H1 (cell line): ENCODE measurements at regions not wholly inside any gene's neighbourhood (a gene's known extent, or its start where the extent isn't known, plus 50 kb on each side); places are given as distances from the start of the nearest gene placed in this dataset.

Source experiments
- CTCF ChIA-PET: fragments of 300-600 bp; sonication (Branson Sonifier 250); formaldehyde crosslinking; loops from one replicate; lab custom pipeline; 2021; ENCODE audit not compliant: partially characterized antibody; lab: Charles Lee
- POLR2A ChIA-PET: fragments of 300-600 bp; sonication (Branson Sonifier 250); formaldehyde crosslinking; loops from one replicate; lab custom pipeline; 2021; ENCODE audit warnings: inconsistent platforms; ENCODE audit not compliant: partially characterized antibody; lab: Charles Lee
- DNase-seq, 2 experiments: peaks; one replicate each; pipeline versions ENCODE4 v3.0.0 to v3.0.0-alpha.2; 2010 to 2022; ENCODE audit warnings: low spot score in 2 of 2, low read depth in 1 of 2, mixed read lengths in 1 of 2
- FAIRE-seq: peaks from 2 replicates; lab custom pipeline; 2011; peaks lifted over from hg19 to GRCh38; lab: Jason Lieb, UNC
- H2AFZ ChIP-seq: 2 replicates; pipeline ENCODE4 v1.8.1; 2012; ENCODE audit warnings: low read length, inconsistent platforms
- H2AK5ac ChIP-seq: 2 replicates; pipeline ENCODE4 v1.6.1; 2013; ENCODE audit warnings: low read depth, low read length
- H2BK120ac ChIP-seq: replicated peaks from 2 replicates; pipeline ENCODE3; 2013; ENCODE audit warnings: low read depth, low read length, inconsistent platforms
- H2BK12ac ChIP-seq: 2 replicates; pipeline ENCODE4 v1.6.1; 2013; ENCODE audit warnings: low read depth, low read length
- H2BK15ac ChIP-seq: 2 replicates; pipeline ENCODE4 v1.6.1; 2013; ENCODE audit warnings: low read length
- H2BK20ac ChIP-seq: 2 replicates; pipeline ENCODE4 v1.6.1; 2013; ENCODE audit warnings: low read length
- H2BK5ac ChIP-seq: 2 replicates; pipeline ENCODE4 v1.6.1; 2013; ENCODE audit warnings: low read depth, low read length
- H3K14ac ChIP-seq: 2 replicates; pipeline ENCODE4 v1.6.1; 2013; ENCODE audit warnings: inconsistent platforms; ENCODE audit not compliant: insufficient read length
- H3K18ac ChIP-seq: 2 replicates; pipeline ENCODE4 v1.6.1; 2013; ENCODE audit warnings: low read length; ENCODE audit errors: extremely low read depth
- H3K23ac ChIP-seq: 2 replicates; pipeline ENCODE4 v1.6.1; 2013; ENCODE audit warnings: inconsistent platforms; ENCODE audit not compliant: insufficient read length
- H3K23me2 ChIP-seq: 2 replicates; pipeline ENCODE4 v1.6.1; 2013; ENCODE audit warnings: low read depth, low read length
- H3K27ac ChIP-seq: 2 replicates; pipeline ENCODE4 v1.6.1; 2011; ENCODE audit warnings: low read depth, low read length, inconsistent platforms
- H3K27me3 ChIP-seq, 4 experiments: replicated peaks in 1 of 4; 1 replicate in 1 of 4; 2 replicates in 3 of 4; pipeline versions ENCODE4 v1.6.1 to v1.8.1; 2011 to 2013; ENCODE audit warnings: low read length in 3 of 4, mild to moderate bottlenecking in 3 of 4, inconsistent platforms in 2 of 4, mixed read lengths in 2 of 4, moderate library complexity in 1 of 4; ENCODE audit not compliant: control insufficient read depth in 3 of 4, insufficient read depth in 3 of 4; ENCODE audit errors: extremely low read depth in 1 of 4
- H3K36me3 ChIP-seq, 4 experiments: 2 replicates each; pipeline versions ENCODE4 v1.6.1 to v1.8.1; 2011 to 2013; ENCODE audit warnings: mild to moderate bottlenecking in 4 of 4, low read length in 3 of 4, moderate library complexity in 2 of 4, control low read depth in 1 of 4, inconsistent platforms in 1 of 4; ENCODE audit not compliant: insufficient read depth in 4 of 4, control insufficient read depth in 2 of 4
- H3K4ac ChIP-seq: replicated peaks from 2 replicates; pipeline ENCODE3; 2013; ENCODE audit warnings: low read length, low read depth, mixed read lengths, inconsistent platforms; ENCODE audit not compliant: insufficient read length
- H3K4me1 ChIP-seq, 4 experiments: replicated peaks in 1 of 4; 1 replicate in 1 of 4; 2 replicates in 3 of 4; pipeline versions ENCODE4 v1.6.1 to v1.8.1; 2011 to 2013; ENCODE audit warnings: low read length in 3 of 4, inconsistent platforms in 2 of 4, mixed read lengths in 1 of 4; ENCODE audit not compliant: insufficient read depth in 4 of 4, control insufficient read depth in 3 of 4
- H3K4me2 ChIP-seq, 2 experiments: 2 replicates each; pipeline versions ENCODE4 v1.6.1 to v1.8.1; 2011 to 2013; ENCODE audit warnings: low read depth in 2 of 2, low read length in 2 of 2, control low read depth in 1 of 2, inconsistent platforms in 1 of 2, mild to moderate bottlenecking in 1 of 2; ENCODE audit not compliant: insufficient read depth in 1 of 2
- H3K4me3 ChIP-seq, 4 experiments: fragments of 200-600, 300-600 bp in 1 of 4; sonication (generic), shearing (Covaris generic), sonication (Bioruptor Twin) in 1 of 4; 2 replicates each; pipeline versions ENCODE4 v1.5.1 to v1.8.1; 2011 to 2016; ENCODE audit warnings: low read length in 4 of 4, low read depth in 3 of 4, control low read depth in 2 of 4, inconsistent platforms in 2 of 4, mild to moderate bottlenecking in 2 of 4, mixed read lengths in 1 of 4, moderate library complexity in 1 of 4; ENCODE audit not compliant: insufficient read depth in 2 of 4; ENCODE audit errors: extremely low read depth in 1 of 4
- H3K56ac ChIP-seq: replicated peaks from 2 replicates; pipeline ENCODE3; 2013; ENCODE audit warnings: low read depth, mild to moderate bottlenecking, mixed read lengths, low read length, inconsistent platforms; ENCODE audit not compliant: insufficient read length
- H3K79me1 ChIP-seq: 2 replicates; pipeline ENCODE4 v1.6.1; 2013; ENCODE audit warnings: low read depth, low read length, control low read depth
- H3K79me2 ChIP-seq, 2 experiments: 2 replicates each; pipeline versions ENCODE4 v1.6.1 to v1.8.1; 2012 to 2013; ENCODE audit warnings: low read length in 2 of 2, mild to moderate bottlenecking in 2 of 2, inconsistent platforms in 1 of 2; ENCODE audit not compliant: insufficient read depth in 2 of 2, control insufficient read depth in 1 of 2
- H3K9ac ChIP-seq, 4 experiments: replicated peaks in 1 of 4; 1 replicate in 1 of 4; 2 replicates in 3 of 4; pipeline versions ENCODE4 v1.6.1 to v1.8.1; 2011 to 2013; ENCODE audit warnings: low read depth in 3 of 4, low read length in 3 of 4, control low read depth in 2 of 4, mild to moderate bottlenecking in 2 of 4, moderate library complexity in 2 of 4, inconsistent platforms in 1 of 4; ENCODE audit errors: extremely low read depth in 1 of 4
- H3K9me3 ChIP-seq, 2 experiments: 2 replicates each; pipeline versions ENCODE4 v1.6.1 to v1.8.1; 2012 to 2013; ENCODE audit warnings: mild to moderate bottlenecking in 2 of 2, moderate library complexity in 2 of 2, control low read depth in 1 of 2, inconsistent platforms in 1 of 2, low read depth in 1 of 2, low read length in 1 of 2, mixed read lengths in 1 of 2; ENCODE audit not compliant: insufficient read depth in 2 of 2
- H4K20me1 ChIP-seq, 2 experiments: replicated peaks in 1 of 2; 2 replicates each; pipeline versions ENCODE3 to v1.8.1; 2011 to 2013; ENCODE audit warnings: inconsistent platforms in 2 of 2, low read length in 2 of 2, mild to moderate bottlenecking in 1 of 2; ENCODE audit not compliant: insufficient read depth in 2 of 2, control insufficient read depth in 1 of 2
- H4K5ac ChIP-seq: 2 replicates; pipeline ENCODE4 v1.6.1; 2013; ENCODE audit warnings: low read length, low read depth, mixed read lengths, inconsistent platforms; ENCODE audit not compliant: insufficient read length
- H4K8ac ChIP-seq: 2 replicates; pipeline ENCODE4 v1.8.0; 2013; ENCODE audit warnings: mild to moderate bottlenecking, moderate library complexity, low read length, inconsistent platforms; ENCODE audit not compliant: insufficient read depth; ENCODE audit errors: extremely low read depth
- H4K91ac ChIP-seq: replicated peaks from 2 replicates; pipeline ENCODE3; 2013; ENCODE audit warnings: low read length, mixed read lengths, inconsistent platforms; ENCODE audit not compliant: insufficient read length
- EZH2 ChIP-seq: fragments of 200-600 bp; sonication (generic); IDR thresholded peaks from 2 replicates; pipeline ENCODE4 v1.7.1; 2012; ENCODE audit warnings: low read depth, mild to moderate bottlenecking, moderate library complexity, low read length, inconsistent platforms; ENCODE audit not compliant: severe bottlenecking
- GTF2F1 ChIP-seq: IDR thresholded peaks from 2 replicates; pipeline ENCODE4 v1.6.1; 2012; ENCODE audit warnings: low read depth, low read length, improper control_type of control experiment, borderline replicate concordance
- HDAC2 ChIP-seq, 2 experiments: fragments of 300-600 bp in 1 of 2; sonication (generic) in 1 of 2; IDR thresholded peaks; 2 replicates each; pipeline ENCODE4 v1.6.1; 2011 to 2012; ENCODE audit warnings: low read depth in 2 of 2, low read length in 2 of 2, mild to moderate bottlenecking in 2 of 2, moderate library complexity in 2 of 2, borderline replicate concordance in 1 of 2, inconsistent platforms in 1 of 2
- HDAC6 ChIP-seq: IDR thresholded peaks from one replicate; pipeline ENCODE4 v1.7.1; 2012; ENCODE audit warnings: low read depth, mild to moderate bottlenecking, inconsistent platforms, low read length, moderate library complexity
- MAFK ChIP-seq: IDR thresholded peaks from 2 replicates; pipeline ENCODE4 v1.6.1; 2012; ENCODE audit warnings: low read depth, mild to moderate bottlenecking, improper control_type of control experiment, low read length
- NRF1 ChIP-seq: IDR thresholded peaks from 2 replicates; pipeline ENCODE4 v1.6.1; 2011; ENCODE audit warnings: mild to moderate bottlenecking, low read depth, low read length, improper control_type of control experiment
- RXRA ChIP-seq: IDR thresholded peaks from 2 replicates; pipeline ENCODE4 v1.6.1; 2011; ENCODE audit warnings: low read depth, mild to moderate bottlenecking, low read length, moderate library complexity; ENCODE audit not compliant: insufficient read depth
- SAP30 ChIP-seq: fragments of 300-600 bp; sonication (generic); IDR thresholded peaks from 2 replicates; pipeline ENCODE4 v1.7.1; 2012; ENCODE audit warnings: low read length, moderate library complexity, mild to moderate bottlenecking, inconsistent platforms; ENCODE audit not compliant: insufficient read depth, insufficient replicate concordance
- SIN3A ChIP-seq, 2 experiments: IDR thresholded peaks in 1 of 2; conservative IDR thresholded peaks in 1 of 2; 2 replicates each; pipeline ENCODE4 v1.6.1; 2011 to 2012; ENCODE audit warnings: low read length in 2 of 2, improper control_type of control experiment in 1 of 2, low read depth in 1 of 2, mild to moderate bottlenecking in 1 of 2
- SIX5 ChIP-seq: IDR thresholded peaks from 2 replicates; pipeline ENCODE4 v1.6.1; 2011; ENCODE audit warnings: mild to moderate bottlenecking, low read depth, low read length
- SRF ChIP-seq: IDR thresholded peaks from 2 replicates; pipeline ENCODE4 v1.6.1; 2011; ENCODE audit warnings: mild to moderate bottlenecking, low read depth, low read length, moderate library complexity
- ZNF274 ChIP-seq: IDR thresholded peaks from 2 replicates; pipeline ENCODE4 v1.7.0; 2012; ENCODE audit warnings: low read length, borderline replicate concordance; ENCODE audit errors: extremely low read depth
- WGBS, 2 experiments: shearing (Covaris generic) in 1 of 2; methylation state at CpG; one replicate each; pipeline versions ENCODE4 v1.1.6 to v1.1.7; 2013 to 2015; ENCODE audit warnings: low lambda C conversion rate in 2 of 2, mixed read lengths in 2 of 2, inconsistent platforms in 1 of 2, low coverage in 1 of 2, missing lambda C conversion rate in 1 of 2; ENCODE audit not compliant: insufficient replicate concordance in 2 of 2, insufficient coverage in 1 of 2, insufficient read length in 1 of 2; ENCODE audit errors: extremely low coverage in 1 of 2, missing lambda C conversion rate in 1 of 2; 5-methylcytosine and 5-hydroxymethylcytosine counted together
- TF ChIP-seq, protein P1 (sequence below): IDR thresholded peaks from 2 replicates; pipeline ENCODE4 v1.6.1; 2011; ENCODE audit warnings: low read depth, mild to moderate bottlenecking, low read length; ENCODE audit not compliant: insufficient read depth

DNA sequence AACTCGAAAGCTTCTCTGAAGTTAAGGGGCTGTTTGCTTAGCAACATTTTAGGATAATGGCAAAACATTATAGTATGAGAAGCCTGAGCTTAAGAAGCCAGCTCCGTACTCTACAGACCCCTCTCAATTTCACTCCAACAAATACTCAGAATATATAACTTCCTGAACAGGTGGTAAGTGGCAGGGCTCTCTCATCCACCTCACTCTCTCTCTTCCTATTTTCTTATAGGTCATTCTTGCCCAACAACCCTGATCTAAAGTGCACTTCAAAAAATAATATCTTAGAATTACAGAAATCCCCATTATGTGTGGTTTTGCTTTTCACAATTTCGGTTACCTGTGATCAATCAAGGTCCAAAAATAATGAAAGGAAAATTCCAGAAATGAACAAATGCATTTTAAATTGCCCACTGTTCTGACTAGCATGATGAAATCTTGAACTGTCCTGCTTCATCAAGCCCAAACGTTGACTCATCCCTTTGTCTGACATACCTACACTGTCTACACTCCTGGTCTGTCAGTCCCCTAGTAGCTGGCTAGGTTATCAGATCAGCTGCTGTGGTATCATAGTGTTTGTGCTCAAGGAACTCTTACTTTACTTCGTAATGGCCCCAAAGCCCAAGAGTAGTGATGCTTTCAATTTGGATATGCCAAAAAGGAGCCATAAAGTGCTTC, 122.8 kb upstream of the COL5A2 start:
- H3K23ac ChIP-seq, result no peak overlapping the region
- H4K8ac ChIP-seq, result no peak overlapping the region
- no peak overlapping the region for H3K4me2 ChIP-seq
- no peak overlapping the region for H3K27ac ChIP-seq
- no peak overlapping the region for H2BK20ac ChIP-seq
- no peak overlapping the region for H3K4ac ChIP-seq
- ChIA-PET CTCF (no interaction called here), POLR2A (no interaction called here)
- no peak overlapping the region for H2AK5ac ChIP-seq
- no peak overlapping the region for H2BK120ac ChIP-seq
- H4K91ac ChIP-seq, result no peak overlapping the region
- no peak overlapping the region for H2BK5ac ChIP-seq
- no peaks in the 10 kb centered on the region for H3K79me2 ChIP-seq
- no peak for FAIRE-seq
- no peaks in the 10 kb centered on the region for H3K36me3 ChIP-seq
- H3K23me2 ChIP-seq, result no peaks in the 10 kb centered on the region
- H4K5ac ChIP-seq, result no peak overlapping the region
- WGBS, 2 experiments, result 87% methylated on average over 5 of the region's 5 CpGs; no CpG with 5 or more reads in 1 of the 2 experiments
- H3K56ac ChIP-seq, result no peak overlapping the region
- no peak overlapping the region for H2AFZ ChIP-seq
- no peak overlapping the region for H3K18ac ChIP-seq
- H3K9me3 ChIP-seq, result no peaks in the 10 kb centered on the region
- H2BK15ac ChIP-seq, result no peak overlapping the region
- no peaks in the 10 kb centered on the region for H3K27me3 ChIP-seq
- H3K79me1 ChIP-seq, result no peaks in the 10 kb centered on the region
- H4K20me1 ChIP-seq, result no peaks in the 10 kb centered on the region
- no peaks in the 10 kb centered on the region for H3K4me1 ChIP-seq
- no peak for DNase-seq
- no peak overlapping the region for H2BK12ac ChIP-seq
- no peak overlapping the region for H3K14ac ChIP-seq
- no peak overlapping the region for H3K9ac ChIP-seq
- H3K4me3 ChIP-seq, result no peak overlapping the region
- TF ChIP-seq SAP30 (no peak), SRF (no peak), HDAC2 (IDR thresholded peaks at IDR 0.05; ENCODE audit: borderline replicate concordance in 1 of 2, low read depth in 2 of 2, low read length in 2 of 2) (no peak), EZH2 (no peak), NRF1 (no peak), SIN3A (conservative IDR thresholded peaks at IDR 0.05 in 1 of 2, IDR thresholded peaks at IDR 0.05 in 1 of 2; ENCODE audit: low read depth in 1 of 2, low read length in 2 of 2) (no peak), SIX5 (no peak), RXRA (no peak), HDAC6 (no peak), ZNF274 (no peak), MAFK (no peak), GTF2F1 (no peak)
- TF ChIP-seq, protein P1, sequence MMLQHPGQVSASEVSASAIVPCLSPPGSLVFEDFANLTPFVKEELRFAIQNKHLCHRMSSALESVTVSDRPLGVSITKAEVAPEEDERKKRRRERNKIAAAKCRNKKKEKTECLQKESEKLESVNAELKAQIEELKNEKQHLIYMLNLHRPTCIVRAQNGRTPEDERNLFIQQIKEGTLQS, result no peak
